H9 (cell line): ENCODE measurements at regions not wholly inside any gene's neighbourhood (a gene's known extent, or its start where the extent isn't known, plus 50 kb on each side); places are given as distances from the start of the nearest gene placed in this dataset.

Experiments
- DNase-seq: peaks from one replicate; pipeline ENCODE4 v3.0.0-alpha.2; 2017
- H2AFZ ChIP-seq: one replicate; pipeline ENCODE4 v1.6.1; 2013; ENCODE audit warnings: mild to moderate bottlenecking, low read length, control low read depth, moderate library complexity
- H2AK5ac ChIP-seq: 2 replicates; pipeline ENCODE4 v1.6.1; 2013; ENCODE audit warnings: low read length, control low read depth, mixed read lengths; ENCODE audit not compliant: insufficient read length
- H2BK120ac ChIP-seq: one replicate; pipeline ENCODE4 v1.6.1; 2013; ENCODE audit warnings: low read depth, mild to moderate bottlenecking, low read length, control low read depth, inconsistent platforms; ENCODE audit not compliant: poor library complexity, severe bottlenecking
- H2BK12ac ChIP-seq: 2 replicates; pipeline ENCODE4 v1.6.1; 2013; ENCODE audit warnings: low read length, control low read depth, mixed read lengths, low read depth; ENCODE audit not compliant: insufficient read length
- H2BK15ac ChIP-seq: 2 replicates; pipeline ENCODE4 v1.6.1; 2013; ENCODE audit warnings: low read depth, low read length, control low read depth
- H2BK20ac ChIP-seq: one replicate; pipeline ENCODE4 v1.6.1; 2013; ENCODE audit warnings: low read depth, mild to moderate bottlenecking, low read length, control low read depth, inconsistent platforms; ENCODE audit not compliant: poor library complexity, severe bottlenecking
- H2BK5ac ChIP-seq: 2 replicates; pipeline ENCODE4 v1.6.1; 2013; ENCODE audit warnings: low read length, control low read depth, mixed read lengths; ENCODE audit not compliant: insufficient read length
- H3K14ac ChIP-seq: 2 replicates; pipeline ENCODE4 v1.6.1; 2013; ENCODE audit warnings: low read length, control low read depth; ENCODE audit not compliant: insufficient read depth
- H3K18ac ChIP-seq: 2 replicates; pipeline ENCODE4 v1.6.1; 2013; ENCODE audit warnings: low read depth, mild to moderate bottlenecking, mixed read lengths, low read length, control low read depth; ENCODE audit not compliant: insufficient read length
- H3K23ac ChIP-seq: 2 replicates; pipeline ENCODE4 v1.6.1; 2013; ENCODE audit warnings: low read length, control low read depth, mixed read lengths, low read depth; ENCODE audit not compliant: insufficient read length
- H3K23me2 ChIP-seq: 2 replicates; pipeline ENCODE4 v1.6.1; 2013; ENCODE audit warnings: low read depth, mild to moderate bottlenecking, mixed read lengths, low read length, control low read depth; ENCODE audit not compliant: insufficient read length, poor library complexity, severe bottlenecking
- H3K27ac ChIP-seq: 2 replicates; pipeline ENCODE4 v1.5.1; 2013; ENCODE audit warnings: low read length, control low read depth, mixed read lengths, low read depth; ENCODE audit not compliant: insufficient read length
- H3K27me3 ChIP-seq: 2 replicates; pipeline ENCODE4 v1.6.1; 2013; ENCODE audit warnings: low read length, control low read depth, inconsistent platforms; ENCODE audit not compliant: insufficient read depth
- H3K4ac ChIP-seq: 2 replicates; pipeline ENCODE4 v1.6.1; 2013; ENCODE audit warnings: low read depth, mild to moderate bottlenecking, control low read depth, inconsistent platforms, low read length, moderate library complexity
- H3K4me1 ChIP-seq: 2 replicates; pipeline ENCODE4 v1.6.1; 2013; ENCODE audit warnings: low read length, control low read depth, inconsistent platforms; ENCODE audit not compliant: insufficient read depth
- H3K4me2 ChIP-seq: 2 replicates; pipeline ENCODE4 v1.6.1; 2013; ENCODE audit warnings: low read length, control low read depth, mixed read lengths; ENCODE audit not compliant: insufficient read length, insufficient read depth
- H3K56ac ChIP-seq: 2 replicates; pipeline ENCODE4 v1.6.1; 2013; ENCODE audit warnings: low read depth, mild to moderate bottlenecking, mixed read lengths, low read length, control low read depth; ENCODE audit not compliant: insufficient read length
- H3K79me1 ChIP-seq: 2 replicates; pipeline ENCODE4 v1.6.1; 2013; ENCODE audit warnings: low read depth, mild to moderate bottlenecking, moderate library complexity, low read length, control low read depth, inconsistent platforms; ENCODE audit not compliant: insufficient read depth, poor library complexity, severe bottlenecking
- H3K79me2 ChIP-seq: 2 replicates; pipeline ENCODE4 v1.6.1; 2013; ENCODE audit warnings: low read length, control low read depth, inconsistent platforms; ENCODE audit not compliant: insufficient read depth
- H3K9ac ChIP-seq: 2 replicates; pipeline ENCODE4 v1.6.1; 2013; ENCODE audit warnings: low read length, control low read depth, mixed read lengths; ENCODE audit not compliant: insufficient read length; ENCODE audit errors: extremely low read depth
- H3K9me3 ChIP-seq: one replicate; pipeline ENCODE4 v1.6.1; 2013; ENCODE audit warnings: low read depth, low read length, inconsistent platforms; ENCODE audit not compliant: control insufficient read depth
- H3T11ph ChIP-seq: one replicate; pipeline ENCODE4 v1.6.1; 2013; ENCODE audit warnings: mild to moderate bottlenecking, low read length, control low read depth, inconsistent platforms
- H4K20me1 ChIP-seq: one replicate; pipeline ENCODE4 v1.6.1; 2013; ENCODE audit not compliant: control insufficient read depth, insufficient read length, insufficient read depth
- H4K5ac ChIP-seq: 2 replicates; pipeline ENCODE4 v1.6.1; 2013; ENCODE audit warnings: low read depth, mild to moderate bottlenecking, mixed read lengths, low read length, control low read depth; ENCODE audit not compliant: insufficient read length
- H4K8ac ChIP-seq: replicated peaks from 2 replicates; pipeline ENCODE4 v1.6.1; 2013; ENCODE audit warnings: low read length, control low read depth, mixed read lengths, low read depth; ENCODE audit not compliant: insufficient read length
- H4K91ac ChIP-seq: 2 replicates; pipeline ENCODE4 v1.6.1; 2013; ENCODE audit warnings: low read depth, mild to moderate bottlenecking, moderate library complexity, mixed read lengths, low read length, control low read depth; ENCODE audit not compliant: insufficient read length
- H3K27ac Mint-ChIP-seq, 3 experiments: 2 replicates in 2 of 3; 3 replicates in 1 of 3; pipeline ENCODE4 v1.8.0; 2020 to 2021; ENCODE audit warnings: mixed read lengths in 3 of 3, mild to moderate bottlenecking in 1 of 3, moderate library complexity in 1 of 3
- H3K27me3 Mint-ChIP-seq: 2 replicates; pipeline ENCODE4 v1.8.0; 2021; ENCODE audit warnings: low read depth, mild to moderate bottlenecking, moderate library complexity, mixed read lengths
- H3K36me3 Mint-ChIP-seq, 3 experiments: 2 replicates in 2 of 3; 3 replicates in 1 of 3; pipeline ENCODE4 v1.8.0; 2020 to 2021; ENCODE audit warnings: low read depth in 3 of 3, mixed read lengths in 3 of 3; ENCODE audit not compliant: insufficient read depth in 1 of 3
- H3K4me1 Mint-ChIP-seq, 2 experiments: 2 replicates each; pipeline ENCODE4 v1.8.0; 2020; ENCODE audit warnings: mixed read lengths in 2 of 2
- H3K4me3 Mint-ChIP-seq, 2 experiments: 2 replicates in 1 of 2; 3 replicates in 1 of 2; pipeline ENCODE4 v1.8.0; 2020 to 2021; ENCODE audit warnings: mild to moderate bottlenecking in 2 of 2, mixed read lengths in 2 of 2, moderate library complexity in 1 of 2
- H3K9me3 Mint-ChIP-seq, 2 experiments: 2 replicates in 1 of 2; 3 replicates in 1 of 2; pipeline ENCODE4 v1.8.0; 2020; ENCODE audit warnings: mild to moderate bottlenecking in 2 of 2, mixed read lengths in 2 of 2, moderate library complexity in 1 of 2
- CTCF ChIP-seq: fragments of 200-600 bp; sonication (generic); conservative IDR thresholded peaks from 3 replicates; pipeline ENCODE4 v1.8.0; 2021; ENCODE audit warnings: antibody characterized with exemption, mild to moderate bottlenecking
- WGBS: extraction: QIAGEN DNeasy Blood & Tissue Kit; methylation state at CpG from one replicate; pipeline ENCODE4 v1.1.7; 2013; ENCODE audit warnings: missing lambda C conversion rate, low lambda C conversion rate, mixed read lengths; ENCODE audit not compliant: insufficient read length; ENCODE audit errors: extremely low coverage; 5-methylcytosine and 5-hydroxymethylcytosine counted together

- no peaks in the 10 kb centered on the region for H3K9me3 Mint-ChIP-seq
Observed at GRCh38 chr13:39279077-39279476, 240.8 kb downstream of the NHLRC3 start.

More at GRCh38 chr13:39279077-39279476, 240.8 kb downstream of the NHLRC3 start:
- no peak overlapping the region for H3K4me3 Mint-ChIP-seq
- Histone ChIP-seq H4K91ac (no peak overlapping the region), H3K79me1 (no peaks in the 10 kb centered on the region), H2BK120ac (no peak overlapping the region), H2BK15ac (no peak overlapping the region), H3K18ac (no peak overlapping the region), H3K23ac (no peak overlapping the region), H3K79me2 (no peaks in the 10 kb centered on the region), H3K27me3 (no peaks in the 10 kb centered on the region; the same call in 1 of the 2 replicates), H2AK5ac (no peak overlapping the region), H4K5ac (no peak overlapping the region), H4K8ac (no peak overlapping the region), H3K27ac (no peak overlapping the region), H3T11ph (no peak overlapping the region), H3K4ac (no peak overlapping the region), H3K23me2 (no peaks in the 10 kb centered on the region), H3K4me2 (no peak overlapping the region), H3K9me3 (no peaks in the 10 kb centered on the region), H3K9ac (no peak overlapping the region), H3K4me1 (peaks cover 2% of the 10 kb centered on the region; the same call in 1 of the 2 replicates), H4K20me1 (no peaks in the 10 kb centered on the region), H2BK12ac (no peak overlapping the region), H3K56ac (no peak overlapping the region), H2BK20ac (no peak overlapping the region), H2AFZ (no peak overlapping the region), H3K14ac (no peak overlapping the region), H2BK5ac (no peak overlapping the region)
- peaks cover 3 to 12% of the 10 kb centered on the region in 2 experiments; a peak in 2 of 4 replicates for H3K4me1 Mint-ChIP-seq
- no peak for TF ChIP-seq CTCF
- no peak overlapping the region for H3K27ac Mint-ChIP-seq
- H3K36me3 Mint-ChIP-seq, result no peaks in the 10 kb centered on the region
- WGBS, result no CpG with 5 or more reads among the region's 2 CpGs
- DNase-seq, result no peak
- peaks cover 22% of the 10 kb centered on the region for H3K27me3 Mint-ChIP-seq
